Subcutaneous abdominal adipose tissue (tissue), 5 donors: ENCODE measurements at regions not wholly inside any gene's neighbourhood (a gene's known extent, or its start where the extent isn't known, plus 50 kb on each side); places are given as distances from the start of the nearest gene placed in this dataset.
"Not testable (repeated sequence)": the region's sequence is repeated elsewhere in the genome, so short reads cannot be mapped to it uniquely, and the experiment has no call there.

Experiments
- H3K27ac ChIP-seq: one replicate; pipeline ENCODE4 v1.7.0; 2013; ENCODE audit warnings: low read depth, mild to moderate bottlenecking, inconsistent platforms, low read length, moderate library complexity
- H3K27me3 ChIP-seq, 5 donors: one replicate each; pipeline ENCODE4 v1.7.0; 2013; ENCODE audit warnings: low read length in 5 of 5, inconsistent platforms in 1 of 5; ENCODE audit not compliant: control insufficient read depth in 5 of 5, insufficient read depth in 4 of 5
- H3K36me3 ChIP-seq, 5 donors: one replicate each; pipeline ENCODE4 v1.7.0; 2013; ENCODE audit warnings: low read length in 5 of 5; ENCODE audit not compliant: control insufficient read depth in 5 of 5, insufficient read depth in 5 of 5
- H3K4me1 ChIP-seq, 5 donors: one replicate each; pipeline ENCODE4 v1.7.0; 2013; ENCODE audit warnings: low read length in 5 of 5, mild to moderate bottlenecking in 3 of 5, moderate library complexity in 1 of 5; ENCODE audit not compliant: control insufficient read depth in 5 of 5, insufficient read depth in 5 of 5
- H3K4me3 ChIP-seq, 5 donors: one replicate each; pipeline ENCODE4 v1.7.0; 2013; ENCODE audit warnings: low read length in 5 of 5, low read depth in 1 of 5
- H3K9ac ChIP-seq, 5 donors: one replicate each; pipeline ENCODE4 v1.7.0; 2013; ENCODE audit warnings: low read length in 5 of 5, mild to moderate bottlenecking in 4 of 5, moderate library complexity in 3 of 5
- H3K9me3 ChIP-seq, 5 donors: one replicate each; pipeline ENCODE4 v1.7.0; 2013; ENCODE audit warnings: low read length in 5 of 5; ENCODE audit not compliant: control insufficient read depth in 5 of 5
- donor health status: healthy.
- donor health status: healthy.
- donor health status: healthy.
- donor health status: healthy.
- donor health status: healthy.

- H3K9ac ChIP-seq, result no peak overlapping the region
- H3K27me3 ChIP-seq, result peaks cover 0 to 24% (median 8%) of the 10 kb centered on the region in 5 donors
- H3K27ac ChIP-seq, result no peak overlapping the region
- H3K4me3 ChIP-seq, result no peak overlapping the region
- peaks cover 0 to 20% (median 16%) of the 10 kb centered on the region in 5 donors for H3K9me3 ChIP-seq
- no peaks in the 10 kb centered on the region for H3K36me3 ChIP-seq
- no peaks in the 10 kb centered on the region for H3K4me1 ChIP-seq
Observed at GRCh38 chr14:104478656-104479055, 100.9 kb upstream of the C14orf180 start.

- H3K9ac ChIP-seq, result no peak overlapping the region
- H3K27ac ChIP-seq, result no peak overlapping the region
- peaks cover 0 to 20% (median 16%) of the 10 kb centered on the region in 5 donors for H3K9me3 ChIP-seq
- no peak overlapping the region for H3K4me3 ChIP-seq
- H3K4me1 ChIP-seq, result no peaks in the 10 kb centered on the region
- H3K27me3 ChIP-seq, result peaks cover 0 to 18% (median 10%) of the 10 kb centered on the region in 5 donors
- H3K36me3 ChIP-seq, result no peaks in the 10 kb centered on the region
Observed at GRCh38 chr14:104479901-104480300, 99.7 kb upstream of the C14orf180 start.

GRCh38 chr14:104481323-104481722 is 98.2 kb upstream of the C14orf180 start:
- Histone ChIP-seq H3K9me3 (peaks cover 0 to 20% (median 16%) of the 10 kb centered on the region in 5 donors), H3K36me3 (no peaks in the 10 kb centered on the region), H3K27me3 (peaks cover under 1 to 15% (median 10%) of the 10 kb centered on the region in 5 donors), H3K9ac (no peak overlapping the region), H3K27ac (no peak overlapping the region), H3K4me1 (no peaks in the 10 kb centered on the region), H3K4me3 (no peak overlapping the region)

GRCh38 chr14:104482017-104482416 is 97.5 kb upstream of the C14orf180 start:
- H3K4me3 ChIP-seq, H3K9ac ChIP-seq: not testable (repeated sequence)

GRCh38 chr14:104486222-104486923 is 93.2 kb upstream of the C14orf180 start:
- Histone ChIP-seq H3K4me1 (no peaks in the 10 kb centered on the region), H3K36me3 (no peaks in the 10 kb centered on the region), H3K27me3 (peaks cover 2 to 6% (median 4%) of the 10 kb centered on the region in 5 donors), H3K9me3 (peaks cover 0 to 8% (median 2%) of the 10 kb centered on the region in 5 donors), H3K4me3 (no peak overlapping the region), H3K9ac (no peak overlapping the region), H3K27ac (no peak overlapping the region)

More at GRCh38 chr14:104482017-104482416, 97.5 kb upstream of the C14orf180 start:
- not testable (repeated sequence) for H3K4me1 ChIP-seq, H3K36me3 ChIP-seq, H3K27ac ChIP-seq
- Histone ChIP-seq H3K27me3 (peaks cover 5 to 17% (median 11%) of the 10 kb centered on the region in 5 donors), H3K9me3 (peaks cover 0 to 20% (median 16%) of the 10 kb centered on the region in 5 donors)

GRCh38 chr14:104494483-104494882 is 85.1 kb upstream of the C14orf180 start:
- Histone ChIP-seq H3K9ac (no peak overlapping the region), H3K36me3 (no peaks in the 10 kb centered on the region), H3K27me3 (peaks cover 0 to 3% (median 0%) of the 10 kb centered on the region in 5 donors), H3K4me1 (no peaks in the 10 kb centered on the region), H3K4me3 (no peak overlapping the region), H3K27ac (no peak overlapping the region), H3K9me3 (peaks cover 5 to 13% (median 8%) of the 10 kb centered on the region in 5 donors)

- Histone ChIP-seq H3K36me3 (no peaks in the 10 kb centered on the region), H3K9ac (no peak overlapping the region), H3K27me3 (peaks cover 0 to 10% (median 0%) of the 10 kb centered on the region in 5 donors), H3K9me3 (peaks cover 8 to 17% (median 12%) of the 10 kb centered on the region in 5 donors), H3K4me3 (peak overlapping the region in 2 of 5 donors; percentile 6 to 29), H3K4me1 (no peaks in the 10 kb centered on the region), H3K27ac (no peak overlapping the region)
Observed at GRCh38 chr14:104496095-104496494, 83.5 kb upstream of the C14orf180 start.

- Histone ChIP-seq H3K36me3 (no peaks in the 10 kb centered on the region), H3K27me3 (peaks cover 0 to 10% (median 0%) of the 10 kb centered on the region in 5 donors), H3K4me1 (no peaks in the 10 kb centered on the region), H3K9me3 (peaks cover 16 to 39% (median 37%) of the 10 kb centered on the region in 5 donors), H3K27ac (no peak overlapping the region), H3K9ac (no peak overlapping the region), H3K4me3 (no peak overlapping the region)
Observed at GRCh38 chr14:104499784-104500760, 79.5 kb upstream of the C14orf180 start.

GRCh38 chr14:104502060-104502459 is 77.5 kb upstream of the C14orf180 start:
- no peaks in the 10 kb centered on the region for H3K4me1 ChIP-seq
- H3K27ac ChIP-seq, result no peak overlapping the region
- no peaks in the 10 kb centered on the region for H3K36me3 ChIP-seq
- H3K9ac ChIP-seq, result no peak overlapping the region
- peaks cover 4 to 23% (median 12%) of the 10 kb centered on the region in 5 donors for H3K27me3 ChIP-seq
- peak overlapping the region in 1 of 5 donors; percentile 11 for H3K4me3 ChIP-seq
- H3K9me3 ChIP-seq, result peaks cover 11 to 32% (median 30%) of the 10 kb centered on the region in 5 donors
